GM18519 (cell line): ENCODE measurements at regions not wholly inside any gene's neighbourhood (a gene's known extent, or its start where the extent isn't known, plus 50 kb on each side); places are given as distances from the start of the nearest gene placed in this dataset.

Source experiments
- ATAC-seq: cut with Tn5 transposase; IDR thresholded peaks from one replicate; pipeline ENCODE4 v1.9.1; 2021; ENCODE audit warnings: mild to moderate bottlenecking, moderate library complexity; ENCODE audit not compliant: unreplicated experiment, low FRiP score

DNA sequence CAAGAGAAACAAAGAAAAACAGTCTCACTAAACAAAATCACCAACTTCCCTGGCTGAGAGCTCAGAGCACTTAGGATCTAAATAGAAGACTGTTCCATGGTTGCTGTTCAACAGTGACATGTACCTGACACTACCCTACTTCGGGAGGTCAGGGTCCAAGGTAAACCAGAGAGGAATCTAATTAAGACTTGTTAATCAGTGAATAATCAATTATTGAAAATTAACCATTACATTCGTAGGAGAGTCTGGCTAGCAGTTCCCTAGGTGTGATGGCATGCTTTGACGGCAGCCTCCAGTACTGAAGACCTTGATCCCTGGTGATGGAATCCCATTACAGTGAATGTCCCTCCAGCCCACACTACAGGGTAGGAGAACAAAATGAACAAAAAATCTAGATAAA is 154.0 kb upstream of the AFDN start:
- ATAC-seq, result no peak

DNA sequence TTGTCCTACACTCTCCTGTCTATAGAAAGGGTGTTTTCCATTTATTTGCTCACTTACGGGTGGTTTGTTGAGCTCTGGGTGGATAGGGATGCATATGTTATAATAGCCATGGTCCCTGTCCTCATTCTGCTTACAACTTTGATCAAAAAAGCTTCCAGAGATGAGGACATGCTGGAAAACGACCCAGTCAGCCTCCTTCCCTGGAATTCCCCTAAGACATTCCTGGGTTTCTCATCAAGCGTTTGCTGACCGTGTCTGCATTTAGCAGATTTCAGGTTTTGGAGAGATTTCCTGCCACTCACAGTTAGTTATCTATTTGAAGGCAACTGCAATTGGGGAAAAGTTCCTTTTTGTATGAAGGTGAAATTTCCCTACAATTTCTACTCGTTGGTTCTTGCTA is 152.8 kb upstream of the AFDN start:
- ATAC-seq, result no peak

DNA sequence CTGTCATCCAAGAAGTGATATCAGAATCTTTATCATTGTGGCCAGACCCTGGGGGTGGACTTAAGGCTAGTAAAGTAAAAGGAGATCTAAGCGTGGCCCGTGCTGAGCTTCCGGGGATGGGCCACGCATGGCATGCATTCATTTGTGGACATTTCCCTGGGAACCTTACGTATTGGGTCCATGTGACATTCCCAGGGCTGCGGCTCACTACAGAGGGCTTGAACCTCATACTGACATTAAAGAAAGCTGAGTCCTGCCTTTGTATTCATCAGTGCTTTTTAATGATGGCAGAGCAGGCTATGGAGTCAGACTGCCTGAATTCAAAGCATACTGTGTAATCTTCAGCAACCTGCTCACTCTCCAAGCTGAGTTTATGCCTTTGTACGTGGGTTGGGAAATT is 152.2 kb upstream of the AFDN start:
- ATAC-seq, result no peak

DNA sequence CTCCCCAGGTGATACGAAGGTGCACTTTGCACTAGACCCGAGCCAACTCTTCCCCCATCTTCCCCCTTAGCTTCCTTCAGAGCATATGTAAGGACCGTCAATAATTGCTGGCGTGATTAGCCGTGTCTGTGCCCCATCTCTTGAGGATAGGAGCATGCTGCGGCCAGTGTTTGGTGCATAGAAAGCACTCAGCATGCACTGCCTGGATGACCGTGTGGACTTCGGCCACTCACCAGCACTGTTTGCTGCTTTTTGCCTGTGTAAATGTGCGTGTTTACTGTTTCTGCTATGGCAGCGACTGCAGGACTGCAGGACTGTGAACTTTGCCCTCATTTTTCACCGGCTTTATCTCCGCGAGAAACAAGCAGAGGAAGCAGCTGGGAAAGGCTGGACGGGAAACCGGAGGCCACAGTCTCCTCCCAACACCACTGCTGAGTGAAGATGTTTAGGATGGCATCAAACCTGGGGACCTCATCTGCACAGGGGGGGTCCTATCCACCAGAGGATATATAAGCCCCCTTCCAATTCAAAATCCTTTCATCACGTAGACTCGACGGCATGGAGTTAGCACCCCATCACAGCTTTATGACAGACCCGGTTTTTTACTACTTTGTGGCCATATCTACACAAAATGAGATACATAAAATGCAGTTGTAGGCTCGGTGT is 150.6 kb upstream of the AFDN start:
- no peak for ATAC-seq

DNA sequence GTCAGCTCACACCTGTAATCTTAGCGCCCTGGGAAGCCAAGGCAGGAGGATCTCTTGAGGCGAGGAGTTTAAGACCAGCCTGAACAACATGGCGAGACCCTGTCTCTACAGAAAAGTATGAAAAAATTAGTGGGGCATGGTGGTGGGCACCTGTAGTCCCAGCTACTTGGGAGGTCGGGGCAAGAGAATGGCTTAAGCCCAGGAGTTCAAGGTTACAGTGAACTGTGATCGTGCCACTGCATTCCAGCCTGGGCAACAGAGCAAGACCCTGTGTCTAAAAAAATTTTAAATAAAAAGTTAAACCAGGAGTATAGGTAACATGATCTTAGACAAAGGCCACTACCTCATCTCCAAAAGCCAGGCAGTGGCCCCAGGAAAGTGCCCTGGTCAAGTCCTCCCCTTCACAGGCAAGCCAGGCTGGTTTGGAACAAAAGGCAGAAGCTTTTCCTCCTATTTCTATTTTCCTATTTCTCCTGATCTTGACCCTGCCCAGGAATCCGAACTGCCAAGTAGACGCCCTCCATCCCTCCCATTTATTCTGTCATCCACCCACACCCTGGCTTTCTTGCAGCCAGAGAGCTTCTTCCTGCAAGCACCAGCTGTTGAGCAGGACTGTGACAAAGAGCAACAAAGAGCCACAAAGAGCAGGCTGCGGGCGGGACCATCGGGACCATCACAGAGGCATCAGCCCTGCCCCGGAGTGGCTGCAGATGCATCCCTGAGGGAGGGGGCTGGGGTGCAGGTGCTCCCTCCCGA is 149.9 kb upstream of the AFDN start:
- ATAC-seq, result no peak

DNA sequence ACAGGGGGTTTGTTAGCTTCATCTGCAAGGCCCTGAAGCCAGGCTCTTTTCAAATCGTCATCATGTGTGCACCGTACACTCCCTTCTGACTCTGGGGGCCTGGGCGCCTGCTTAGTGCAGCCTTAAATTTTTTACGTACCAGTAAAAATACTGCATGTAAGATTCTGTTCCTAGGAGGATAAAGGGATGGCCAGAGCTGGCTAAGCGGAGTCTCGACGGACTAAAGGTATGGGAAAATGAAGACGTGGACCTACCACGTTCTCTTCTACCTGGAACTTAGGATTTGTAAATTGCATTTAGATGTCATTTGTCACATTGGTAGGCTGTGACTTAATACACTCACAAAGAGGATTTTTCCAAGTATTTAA is 149.3 kb upstream of the AFDN start:
- ATAC-seq, result no peak

DNA sequence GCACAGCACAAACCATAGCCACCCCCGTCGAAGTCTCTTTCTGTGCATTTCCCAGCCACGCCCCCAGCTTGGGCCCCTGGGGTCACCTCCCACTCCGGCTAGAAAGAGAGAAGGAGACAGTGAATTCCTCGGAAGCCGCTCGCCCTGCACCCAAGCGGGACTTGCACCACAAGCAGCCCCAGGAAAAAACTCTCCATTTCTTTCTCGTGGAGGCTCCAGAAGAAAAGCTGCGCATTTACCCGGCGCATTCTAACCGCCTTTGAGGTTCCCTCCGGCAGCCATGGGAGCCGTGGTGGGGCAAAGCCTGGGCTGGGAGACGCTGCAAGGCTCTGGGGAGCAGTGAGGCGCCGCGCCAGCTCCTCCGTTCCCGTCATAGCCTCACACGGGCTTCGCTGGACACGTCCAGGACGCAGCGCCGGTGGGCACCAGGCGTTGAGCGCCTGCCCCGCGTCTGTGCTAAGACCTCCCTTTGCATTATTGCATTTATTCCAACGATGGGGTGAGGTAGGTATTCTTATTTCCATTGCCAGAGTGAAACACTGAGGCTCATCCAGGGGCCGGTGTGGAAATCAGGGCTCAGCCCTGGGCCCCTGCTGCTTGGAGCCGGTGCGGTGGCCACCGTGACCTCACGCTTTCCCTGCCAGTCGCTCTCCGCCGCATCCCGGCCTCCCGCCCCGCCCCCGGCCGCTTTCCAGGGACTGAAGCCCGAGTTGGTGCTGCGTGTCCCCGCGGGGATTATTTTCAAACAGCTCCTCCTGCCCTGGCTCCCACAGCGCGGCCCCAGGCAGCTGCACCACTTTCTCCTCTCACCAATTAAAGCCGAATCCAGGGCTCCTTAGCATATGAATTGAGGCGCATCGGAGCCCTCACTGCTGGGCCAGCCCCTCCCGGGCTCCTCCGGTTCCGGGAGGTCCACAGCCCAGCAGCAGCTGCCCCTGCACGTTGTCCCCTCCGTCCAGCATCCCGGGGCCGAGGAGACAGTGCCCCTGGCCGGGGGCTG is 148.3 kb upstream of the AFDN start:
- ATAC-seq, result no peak

DNA sequence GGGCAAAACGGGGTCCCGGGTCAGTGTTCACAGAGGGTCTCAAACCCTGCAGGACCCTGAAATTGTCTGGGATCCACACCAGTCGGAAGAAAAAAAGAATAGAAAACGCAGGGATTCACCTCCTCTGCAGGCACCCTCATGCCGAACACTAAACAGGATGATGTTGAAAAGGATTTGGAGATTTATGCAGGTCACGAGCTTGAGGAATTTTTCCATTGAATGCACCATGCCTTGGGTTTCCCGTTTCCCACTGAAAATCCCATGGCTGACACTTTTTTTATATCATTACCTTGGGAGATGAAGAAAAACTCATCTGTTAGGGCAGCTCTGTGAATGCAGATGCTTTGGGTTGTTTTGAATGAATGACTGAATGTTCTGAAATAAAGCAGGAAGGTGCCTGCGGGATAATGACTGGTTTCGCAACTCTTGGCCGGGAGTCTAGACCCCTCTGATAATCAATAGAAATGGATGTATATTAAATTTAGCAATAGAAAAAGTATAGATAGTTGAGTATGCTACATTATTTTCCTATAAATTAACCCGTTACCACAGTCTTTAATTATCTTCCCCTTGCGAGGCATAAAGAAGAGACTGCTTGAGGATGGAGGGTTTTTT is 147.5 kb upstream of the AFDN start:
- ATAC-seq, result no peak

DNA sequence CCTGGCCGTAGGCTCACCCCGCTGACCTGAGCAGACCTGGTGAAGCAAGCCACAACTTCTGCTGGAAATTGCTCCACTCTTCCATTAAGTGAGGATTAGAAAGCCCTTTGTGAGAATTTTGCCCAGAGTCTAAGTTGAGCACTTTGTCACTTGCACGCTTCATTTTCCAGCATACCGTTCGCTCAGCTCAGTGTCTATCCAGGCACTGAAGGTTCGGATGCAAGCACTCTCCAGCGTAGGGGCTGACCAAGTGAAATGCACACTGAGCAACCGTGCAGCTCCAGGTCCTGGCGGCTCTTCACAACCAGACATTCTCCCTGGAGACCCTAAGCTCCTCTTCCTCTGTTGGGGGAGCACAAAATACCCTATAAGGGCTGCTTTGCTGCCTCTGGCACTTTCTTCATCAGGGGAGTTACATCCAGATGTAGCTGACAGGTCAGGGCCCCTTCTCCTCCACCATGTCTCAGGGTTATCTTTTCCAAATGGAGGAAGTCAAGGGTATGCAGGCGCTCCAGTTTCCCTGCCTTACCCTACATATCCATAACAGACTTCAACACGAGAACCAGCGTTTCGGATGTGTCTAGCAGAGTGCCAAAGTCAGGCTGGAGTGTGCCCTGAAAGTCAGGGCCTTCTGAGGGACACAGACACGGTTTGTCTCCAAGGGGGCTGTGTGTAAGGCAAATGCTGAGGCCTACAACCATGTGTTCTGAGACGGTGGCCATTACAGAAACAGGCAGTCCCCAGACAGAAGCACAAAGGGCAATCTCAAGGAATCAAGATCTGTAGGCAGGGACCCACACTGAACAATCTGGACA is 146.7 kb upstream of the AFDN start:
- no peak for ATAC-seq

DNA sequence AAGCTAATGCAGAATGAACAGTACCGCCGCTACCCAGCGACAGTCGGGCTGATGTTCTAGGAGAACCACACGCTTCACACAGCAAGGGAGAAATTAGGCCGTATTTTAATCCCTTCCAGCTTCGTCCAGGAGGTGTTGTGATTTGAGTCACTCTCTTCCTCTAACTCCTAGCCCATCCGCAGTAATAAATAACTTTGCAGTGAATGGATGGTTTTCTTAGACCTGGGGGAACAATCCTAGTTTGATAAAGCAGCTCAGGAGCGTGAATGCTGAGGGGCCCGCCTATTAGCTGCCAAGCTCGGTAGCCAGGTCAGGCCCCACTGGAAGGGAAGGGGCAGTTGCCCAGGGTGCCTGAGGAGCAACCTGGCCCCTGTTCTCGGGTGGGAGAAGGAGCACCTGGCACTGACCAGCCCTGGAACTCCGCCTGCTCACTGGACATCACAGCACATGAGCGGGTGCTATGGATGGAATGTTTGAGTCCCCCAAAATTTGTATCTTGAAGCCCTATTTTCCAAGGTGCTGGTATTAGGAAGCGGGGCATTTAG is 146.0 kb upstream of the AFDN start:
- no peak for ATAC-seq

DNA sequence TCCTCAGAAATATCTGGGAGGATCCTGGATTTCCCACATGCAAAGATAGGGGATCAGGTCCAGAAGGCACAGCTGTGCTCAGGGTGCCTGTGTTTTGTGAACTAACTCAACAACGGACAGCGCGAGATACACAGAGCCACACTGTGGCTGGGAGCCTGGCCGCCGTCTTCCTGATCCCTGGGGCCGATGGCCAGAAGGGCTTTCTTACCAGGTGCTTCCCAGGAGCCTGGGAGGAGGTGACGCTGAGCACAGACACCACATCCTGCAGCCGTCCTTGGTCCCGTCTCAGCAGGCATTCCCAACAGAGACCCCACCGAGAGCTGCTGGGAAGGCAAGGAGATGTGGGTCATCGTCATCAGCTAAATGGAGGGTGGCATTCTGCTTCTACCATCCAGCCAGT is 144.6 kb upstream of the AFDN start:
- no peak for ATAC-seq

DNA sequence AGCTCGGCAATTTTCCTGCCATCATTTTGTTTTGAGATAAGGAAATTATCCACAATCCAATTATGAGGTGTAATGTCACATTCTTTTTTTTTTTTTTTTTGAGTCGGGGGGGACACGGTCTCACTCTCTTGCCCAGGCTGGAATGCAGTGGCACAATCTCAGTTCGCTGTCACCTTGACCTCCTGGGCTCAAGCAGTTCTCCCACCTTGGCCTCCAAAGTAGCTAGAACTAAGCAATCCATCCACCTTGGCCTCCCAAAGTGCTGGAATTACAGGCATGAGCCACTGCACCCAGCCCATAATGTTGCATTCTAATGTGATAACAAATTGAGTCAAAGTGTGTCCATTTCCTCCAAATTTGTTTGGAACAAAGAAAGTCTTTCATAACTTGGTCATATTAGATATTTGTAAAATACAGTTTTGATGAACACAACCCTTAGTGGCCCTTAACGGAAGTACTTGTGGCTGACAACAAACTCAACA is 144.1 kb upstream of the AFDN start:
- no peak for ATAC-seq

DNA sequence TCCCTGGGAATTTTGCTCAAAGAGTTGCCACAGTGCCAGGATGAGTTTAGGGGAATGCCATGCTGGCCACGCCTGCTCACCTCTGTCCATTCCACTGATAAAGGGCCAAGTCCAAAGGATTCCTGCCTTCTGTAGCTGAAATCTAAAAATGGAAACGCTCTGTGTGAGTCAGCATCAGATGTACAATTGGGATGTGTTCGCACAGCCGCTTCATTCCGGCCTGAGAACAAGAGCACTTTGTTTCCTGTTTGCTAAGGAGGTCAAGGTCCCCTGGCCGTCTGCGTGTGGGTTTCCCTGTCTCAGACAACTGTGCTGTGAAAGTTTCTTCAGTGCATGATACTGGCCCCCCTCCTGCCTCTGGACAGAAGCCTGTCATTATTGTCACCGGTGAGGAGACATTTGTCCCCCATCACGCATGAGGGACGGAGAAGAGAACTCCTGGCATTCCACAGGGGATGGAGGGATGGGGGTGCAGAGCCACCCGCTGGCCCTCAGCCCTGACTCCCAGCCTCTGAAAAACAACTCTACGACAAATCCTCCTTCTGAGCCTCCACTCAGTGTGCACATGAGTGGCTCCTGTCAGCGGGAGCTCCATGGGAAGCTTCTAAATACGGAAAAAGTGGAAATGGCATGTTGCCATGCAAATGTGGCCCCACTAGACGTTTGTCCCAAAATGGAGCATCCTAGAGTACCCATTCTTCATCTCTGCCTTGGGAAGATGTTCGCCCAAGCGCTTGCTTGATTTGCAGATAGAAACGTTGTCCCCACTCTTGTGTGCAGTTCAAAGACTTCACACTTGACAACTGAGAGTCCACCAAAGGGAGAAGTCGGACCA is 143.5 kb upstream of the AFDN start:
- ATAC-seq, result no peak

DNA sequence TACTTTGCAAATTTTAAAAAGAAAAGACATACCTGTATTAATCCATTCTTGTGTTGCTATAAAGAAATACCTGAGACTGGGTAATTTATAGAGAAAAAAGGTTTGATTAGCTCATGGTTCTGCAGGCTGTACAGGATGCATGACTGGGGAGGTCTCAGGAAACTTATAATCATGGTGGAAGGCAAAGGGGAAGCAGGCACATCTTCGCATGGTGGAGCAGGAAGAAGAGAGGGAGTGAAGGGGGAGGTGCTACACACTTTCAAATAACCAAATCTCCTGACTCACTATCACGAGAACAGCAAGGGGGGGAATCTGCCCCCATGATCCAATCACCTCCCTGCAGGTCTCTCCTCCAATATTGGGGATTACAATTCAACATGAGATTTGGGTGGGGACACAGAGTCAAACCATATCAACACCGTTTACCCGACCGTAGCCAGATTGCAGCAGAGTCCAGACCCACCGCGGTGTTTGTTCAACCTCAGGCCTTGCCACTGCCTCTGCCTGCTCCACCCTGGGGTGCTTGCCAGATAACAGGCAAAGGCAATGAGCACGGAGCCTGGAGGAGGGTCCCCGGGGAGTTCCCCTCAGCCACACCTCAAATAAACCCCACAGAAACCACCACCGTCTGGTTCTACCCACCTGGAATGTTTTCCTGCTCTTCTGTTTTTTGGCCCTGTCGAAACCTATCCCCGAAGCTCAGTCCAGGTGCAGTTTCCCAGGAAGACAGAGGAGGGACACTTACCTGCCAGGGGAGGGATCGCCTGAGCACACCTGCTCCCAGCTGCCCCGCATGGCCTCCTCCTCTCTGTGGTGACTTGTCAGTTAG is 142.2 kb upstream of the AFDN start:
- no peak for ATAC-seq

DNA sequence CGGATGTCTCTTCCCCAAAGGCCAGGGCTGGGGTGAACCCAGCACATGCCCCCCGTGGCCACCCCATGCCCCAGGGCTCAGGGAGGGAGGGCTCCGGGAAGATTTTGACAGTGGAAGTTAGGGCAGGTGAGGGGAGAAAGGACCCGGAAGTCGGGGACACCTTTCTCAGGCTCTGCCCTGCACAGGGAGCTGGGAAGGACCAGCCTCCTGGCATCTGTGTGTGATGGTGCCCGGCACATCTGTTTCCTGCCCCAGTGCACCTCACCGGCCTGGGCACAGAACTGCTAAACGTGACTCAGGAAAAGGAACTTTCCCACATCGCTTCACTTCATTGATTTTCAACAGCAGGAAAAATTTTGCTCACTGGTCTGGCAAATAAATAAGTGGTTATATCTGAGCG is 141.1 kb upstream of the AFDN start:
- ATAC-seq, result no peak

DNA sequence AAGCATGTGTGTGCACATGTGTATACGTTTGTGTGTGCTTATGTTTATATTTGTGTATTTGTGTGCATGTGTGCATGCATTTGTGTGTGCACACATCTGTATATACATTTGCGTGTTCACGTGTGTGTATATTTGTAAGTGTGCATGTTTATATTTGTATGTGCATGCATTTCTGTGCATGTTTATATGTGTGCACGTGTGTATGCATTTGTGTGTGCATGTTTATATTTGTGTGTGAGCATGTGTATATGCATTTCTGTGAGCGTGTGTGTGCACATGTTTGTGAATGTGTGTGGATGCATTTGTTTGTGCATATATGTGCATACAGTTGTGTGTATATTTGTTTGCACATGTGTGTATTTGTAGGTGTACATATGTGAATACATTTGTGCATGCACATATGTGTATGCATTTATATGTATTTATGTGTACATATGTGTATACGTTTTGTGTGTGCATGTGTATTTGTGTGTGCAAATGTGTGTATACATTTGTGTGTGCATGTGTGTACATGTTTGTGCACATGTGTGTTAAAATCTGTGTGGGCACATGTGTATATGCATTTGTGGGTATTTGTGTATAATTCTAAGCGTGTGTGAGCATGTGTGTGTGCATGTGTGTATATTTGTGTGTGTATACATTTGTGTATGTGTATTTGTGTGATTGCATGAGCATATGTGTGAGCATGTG is 140.4 kb upstream of the AFDN start:
- no peak for ATAC-seq

DNA sequence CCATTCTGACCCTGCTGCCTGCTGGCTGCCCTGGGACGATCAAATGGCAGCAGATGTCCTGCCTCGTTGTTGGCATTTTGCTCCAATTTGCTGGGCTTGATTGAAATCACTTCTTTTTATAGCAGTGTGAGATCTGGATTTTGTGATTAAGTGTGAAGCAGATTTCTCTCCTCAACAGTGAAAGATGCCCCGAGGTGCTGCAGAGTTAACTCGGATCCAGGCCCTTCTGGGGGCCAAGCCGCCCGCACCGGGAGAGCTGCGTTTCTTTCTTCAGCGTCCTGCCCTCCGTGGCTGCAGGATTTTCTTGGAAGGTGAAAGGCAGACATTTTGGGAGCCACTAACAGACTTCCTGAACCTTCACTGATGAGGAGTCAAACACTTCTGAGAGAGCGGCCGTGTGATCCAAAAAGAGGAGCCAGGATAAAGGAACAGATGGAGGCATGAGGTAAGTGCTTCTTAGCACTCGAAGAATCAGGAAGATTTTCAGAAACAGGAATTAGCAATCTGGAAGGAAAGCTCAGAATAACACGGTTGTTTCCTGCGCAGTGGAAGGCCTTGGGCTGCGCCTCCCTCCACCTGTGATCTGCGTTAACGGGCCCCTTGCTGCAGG is 139.5 kb upstream of the AFDN start:
- ATAC-seq, result no peak
